Gastrocnemius medialis (tissue), 4 donors: ENCODE measurements at regions not wholly inside any gene's neighbourhood (a gene's known extent, or its start where the extent isn't known, plus 50 kb on each side); places are given as distances from the start of the nearest gene placed in this dataset.

ENCODE experiments used
- ATAC-seq, 2 donors: fragments of 150-250 bp; one replicate each; pipeline ENCODE4 v1.9.1; 2016
- DNase-seq, 2 donors: peaks; one replicate each; pipeline ENCODE4 v3.0.0-alpha.2; 2019
- H3K27ac ChIP-seq, 4 donors: fragments of 200-600 bp; sonication (generic); 1 replicate in 1 of 4; 2 replicates in 3 of 4; pipeline ENCODE4 v1.5.1; 2016 to 2018; ENCODE audit warnings: mild to moderate bottlenecking in 2 of 4, moderate library complexity in 1 of 4
- H3K27me3 ChIP-seq, 3 donors: fragments of 200-600 bp; sonication (generic) in 2 of 3; 1 replicate in 1 of 3; 2 replicates in 2 of 3; pipeline versions ENCODE4 v1.5.1 to v1.6.0; 2016 to 2019; ENCODE audit warnings: mild to moderate bottlenecking in 1 of 3, moderate library complexity in 1 of 3
- H3K36me3 ChIP-seq, 2 donors: fragments of 200-600 bp; sonication (generic) in 1 of 2; one replicate each; pipeline ENCODE4 v1.5.1; 2017 to 2018
- H3K4me1 ChIP-seq, 2 donors: fragments of 200-600 bp; sonication (generic) in 1 of 2; one replicate each; pipeline ENCODE4 v1.5.1; 2016 to 2017; ENCODE audit warnings: mild to moderate bottlenecking in 2 of 2
- H3K4me3 ChIP-seq, 4 donors: fragments of 200-600 bp; sonication (generic) in 3 of 4; 1 replicate in 1 of 4; 2 replicates in 3 of 4; pipeline ENCODE4 v1.5.1; 2016 to 2019; ENCODE audit warnings: mild to moderate bottlenecking in 2 of 4
- H3K9me3 ChIP-seq, 3 donors: fragments of 200-600 bp; sonication (generic) in 2 of 3; 1 replicate in 1 of 3; 2 replicates in 2 of 3; pipeline ENCODE4 v1.5.1; 2016 to 2019
- POLR2A ChIP-seq, 2 donors: fragments of 450-650 bp; IDR thresholded peaks; one replicate each; pipeline ENCODE4 v1.6.1; 2017; ENCODE audit warnings: antibody characterized with exemption in 2 of 2, mild to moderate bottlenecking in 2 of 2, moderate library complexity in 2 of 2
- in situ Hi-C, 4 donors: fragments of 200-750 bp; cut with MboI; loops; one replicate each; pipeline versions ENCODE4 v1.15.0 to v1.8.0; 2017; ENCODE audit warnings: low sequenced_read_pairs in 4 of 4
- intact Hi-C: fragments of 100-400 bp; cut with DNase I; formaldehyde crosslinking; loops from one replicate; pipeline ENCODE4 v1.15.1; 2023; ENCODE audit warnings: low total_unique reads
- TF ChIP-seq, protein P1 (sequence below), 5 experiments: fragments of 450-650 bp in 3 of 5; fragments of 200-600 bp in 2 of 5; sonication (generic) in 2 of 5; IDR thresholded peaks in 4 of 5; conservative IDR thresholded peaks in 1 of 5; 1 replicate in 4 of 5; 2 replicates in 1 of 5; pipeline ENCODE4 v1.5.1; 2016 to 2019; ENCODE audit warnings: antibody characterized with exemption in 5 of 5, mild to moderate bottlenecking in 3 of 5, moderate library complexity in 3 of 5

GRCh38 chr12:59134750-59135149 is 214.4 kb upstream of the LRIG3 start:
- in situ Hi-C loops, result no loop called here
- no peak for ATAC-seq
- intact Hi-C loops, result no loop called here

GRCh38 chr12:59131462-59131861 is 211.2 kb upstream of the LRIG3 start:
- intact Hi-C loops (no loop called here), in situ Hi-C loops (no loop called here)
- no peaks in the 10 kb centered on the region for H3K27me3 ChIP-seq
- no peaks in the 10 kb centered on the region for H3K9me3 ChIP-seq
- H3K4me1 ChIP-seq, result no peaks in the 10 kb centered on the region
- TF ChIP-seq, protein P1, sequence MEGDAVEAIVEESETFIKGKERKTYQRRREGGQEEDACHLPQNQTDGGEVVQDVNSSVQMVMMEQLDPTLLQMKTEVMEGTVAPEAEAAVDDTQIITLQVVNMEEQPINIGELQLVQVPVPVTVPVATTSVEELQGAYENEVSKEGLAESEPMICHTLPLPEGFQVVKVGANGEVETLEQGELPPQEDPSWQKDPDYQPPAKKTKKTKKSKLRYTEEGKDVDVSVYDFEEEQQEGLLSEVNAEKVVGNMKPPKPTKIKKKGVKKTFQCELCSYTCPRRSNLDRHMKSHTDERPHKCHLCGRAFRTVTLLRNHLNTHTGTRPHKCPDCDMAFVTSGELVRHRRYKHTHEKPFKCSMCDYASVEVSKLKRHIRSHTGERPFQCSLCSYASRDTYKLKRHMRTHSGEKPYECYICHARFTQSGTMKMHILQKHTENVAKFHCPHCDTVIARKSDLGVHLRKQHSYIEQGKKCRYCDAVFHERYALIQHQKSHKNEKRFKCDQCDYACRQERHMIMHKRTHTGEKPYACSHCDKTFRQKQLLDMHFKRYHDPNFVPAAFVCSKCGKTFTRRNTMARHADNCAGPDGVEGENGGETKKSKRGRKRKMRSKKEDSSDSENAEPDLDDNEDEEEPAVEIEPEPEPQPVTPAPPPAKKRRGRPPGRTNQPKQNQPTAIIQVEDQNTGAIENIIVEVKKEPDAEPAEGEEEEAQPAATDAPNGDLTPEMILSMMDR (IDR thresholded peaks at IDR 0.05 in 4 of 5, conservative IDR thresholded peaks at IDR 0.05 in 1 of 5), result no peak
- no peak for TF ChIP-seq POLR2A (IDR thresholded peaks at IDR 0.05)
- no peak for ATAC-seq
- H3K4me3 ChIP-seq, result no peak overlapping the region
- DNase-seq, result no peak
- H3K36me3 ChIP-seq, result no peaks in the 10 kb centered on the region
- no peak overlapping the region for H3K27ac ChIP-seq

More at GRCh38 chr12:59134750-59135149, 214.4 kb upstream of the LRIG3 start:
- Histone ChIP-seq H3K4me1 (no peaks in the 10 kb centered on the region), H3K36me3 (no peaks in the 10 kb centered on the region), H3K9me3 (no peaks in the 10 kb centered on the region), H3K27me3 (no peaks in the 10 kb centered on the region), H3K4me3 (no peak overlapping the region), H3K27ac (no peak overlapping the region)
- TF ChIP-seq POLR2A (IDR thresholded peaks at IDR 0.05), result no peak
- TF ChIP-seq, protein P1 (IDR thresholded peaks at IDR 0.05 in 4 of 5, conservative IDR thresholded peaks at IDR 0.05 in 1 of 5), result no peak
- DNase-seq, result no peak

DNA sequence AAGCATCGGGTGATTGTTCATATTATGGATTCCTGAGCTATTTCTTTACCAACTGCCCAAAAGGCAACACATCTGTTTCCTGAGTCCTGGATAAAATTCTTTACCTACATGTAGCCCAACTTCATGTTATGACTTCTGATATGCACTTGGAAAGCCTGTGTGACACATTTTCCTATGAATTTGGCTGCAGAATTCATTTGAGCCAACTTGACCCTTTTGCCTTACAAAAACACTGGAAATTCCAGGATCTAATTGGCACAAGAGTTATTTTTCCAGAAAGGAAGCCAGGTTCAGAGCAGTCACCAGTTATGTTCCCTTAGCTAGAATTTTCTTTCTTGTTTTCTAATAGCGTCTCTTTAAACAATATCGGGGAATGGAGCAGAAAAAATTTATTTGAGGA is 202.5 kb upstream of the LRIG3 start:
- Histone ChIP-seq H3K27me3 (no peaks in the 10 kb centered on the region), H3K27ac (no peak overlapping the region), H3K4me1 (no peaks in the 10 kb centered on the region), H3K36me3 (no peaks in the 10 kb centered on the region), H3K4me3 (no peak overlapping the region), H3K9me3 (no peaks in the 10 kb centered on the region)
- DNase-seq (no peak), ATAC-seq (peak in 1 of 2 donors; percentile 33)
- in situ Hi-C loops, result no loop called here
- no peak for TF ChIP-seq POLR2A (IDR thresholded peaks at IDR 0.05)
- TF ChIP-seq, protein P1 (IDR thresholded peaks at IDR 0.05 in 4 of 5, conservative IDR thresholded peaks at IDR 0.05 in 1 of 5), result no peak
- intact Hi-C loops, result no loop called here

DNA sequence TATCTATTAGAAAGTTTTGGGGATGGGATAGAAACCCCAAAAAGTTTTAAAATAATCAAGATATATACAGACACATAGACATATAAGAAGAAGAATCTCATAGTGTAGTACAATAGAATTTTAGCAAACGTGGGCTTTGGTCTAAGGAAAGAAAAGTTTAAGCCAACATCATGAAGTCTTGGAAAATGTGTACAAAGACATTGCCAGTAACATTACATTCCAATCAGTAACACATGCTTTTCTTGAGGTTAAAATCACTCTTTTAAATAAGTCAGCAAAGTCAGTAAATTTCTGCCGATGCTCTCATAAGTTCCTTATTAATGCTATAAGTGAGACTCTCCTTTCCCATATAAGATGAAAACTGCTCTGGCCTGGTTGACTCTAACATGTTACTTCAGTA is 201.1 kb upstream of the LRIG3 start:
- Histone ChIP-seq H3K4me3 (no peak overlapping the region), H3K27ac (no peak overlapping the region), H3K4me1 (no peaks in the 10 kb centered on the region), H3K9me3 (no peaks in the 10 kb centered on the region), H3K27me3 (no peaks in the 10 kb centered on the region), H3K36me3 (no peaks in the 10 kb centered on the region)
- no peak for ATAC-seq
- in situ Hi-C loops, result no loop called here
- TF ChIP-seq POLR2A (IDR thresholded peaks at IDR 0.05), result no peak
- TF ChIP-seq, protein P1 (IDR thresholded peaks at IDR 0.05 in 4 of 5, conservative IDR thresholded peaks at IDR 0.05 in 1 of 5), result no peak
- intact Hi-C loops, result no loop called here
- DNase-seq, result no peak

- ATAC-seq (no peak), DNase-seq (no peak)
- Histone ChIP-seq H3K36me3 (no peaks in the 10 kb centered on the region), H3K4me1 (no peaks in the 10 kb centered on the region), H3K9me3 (no peaks in the 10 kb centered on the region), H3K4me3 (no peak overlapping the region), H3K27me3 (no peaks in the 10 kb centered on the region), H3K27ac (no peak overlapping the region)
- in situ Hi-C loops, result no loop called here
- TF ChIP-seq, protein P1 (IDR thresholded peaks at IDR 0.05 in 4 of 5, conservative IDR thresholded peaks at IDR 0.05 in 1 of 5), result no peak
- no peak for TF ChIP-seq POLR2A (IDR thresholded peaks at IDR 0.05)
- intact Hi-C loops, result no loop called here
These were observed 199.4 kb upstream of the LRIG3 start for GRCh38 chr12:59119676-59120075.
